HG02885 (cell line): ENCODE measurements at regions not wholly inside any gene's neighbourhood (a gene's known extent, or its start where the extent isn't known, plus 50 kb on each side); places are given as distances from the start of the nearest gene placed in this dataset.

Experiments
- ATAC-seq: cut with Tn5 transposase; IDR thresholded peaks from one replicate; pipeline ENCODE4 v1.9.1; 2021; ENCODE audit warnings: mild to moderate bottlenecking; ENCODE audit not compliant: unreplicated experiment, poor library complexity

- no peak for ATAC-seq
These were observed 399.8 kb upstream of the EPHA7 start for GRCh38 chr6:93819189-93819588.

GRCh38 chr6:93817937-93818336 lies 398.6 kb upstream of the EPHA7 start:
- no peak for ATAC-seq

GRCh38 chr6:93806409-93807270 lies 387.3 kb upstream of the EPHA7 start:
- no peak for ATAC-seq

- no peak for ATAC-seq
These were observed 381.9 kb upstream of the EPHA7 start for GRCh38 chr6:93801101-93801847.

- ATAC-seq = no peak
These were observed 379.9 kb upstream of the EPHA7 start for GRCh38 chr6:93799226-93799625.

- ATAC-seq = no peak
These were observed 374.8 kb upstream of the EPHA7 start for GRCh38 chr6:93794166-93794565.

- ATAC-seq = no peak
These were observed 373.4 kb upstream of the EPHA7 start for GRCh38 chr6:93792746-93793145.

GRCh38 chr6:93790981-93791380 lies 371.6 kb upstream of the EPHA7 start:
- no peak for ATAC-seq

GRCh38 chr6:93789532-93789931 lies 370.2 kb upstream of the EPHA7 start:
- ATAC-seq = no peak

- no peak for ATAC-seq
These were observed 368.5 kb upstream of the EPHA7 start for GRCh38 chr6:93787841-93788240.

- no peak for ATAC-seq
These were observed 367.3 kb upstream of the EPHA7 start for GRCh38 chr6:93786474-93787330.

- no peak for ATAC-seq
These were observed 366.3 kb upstream of the EPHA7 start for GRCh38 chr6:93785694-93786030.

- ATAC-seq = no peak
These were observed 365.7 kb upstream of the EPHA7 start for GRCh38 chr6:93784794-93785693.

GRCh38 chr6:93779086-93779841 lies 359.9 kb upstream of the EPHA7 start:
- ATAC-seq = no peak

- ATAC-seq = no peak
These were observed 339.8 kb upstream of the EPHA7 start for GRCh38 chr6:93759190-93759589.

GRCh38 chr6:93751969-93752368 lies 332.6 kb upstream of the EPHA7 start:
- no peak for ATAC-seq

GRCh38 chr6:93749930-93750329 lies 330.6 kb upstream of the EPHA7 start:
- no peak for ATAC-seq

GRCh38 chr6:93749191-93749590 lies 329.8 kb upstream of the EPHA7 start:
- ATAC-seq = no peak

- ATAC-seq = no peak
These were observed 327.5 kb upstream of the EPHA7 start for GRCh38 chr6:93746892-93747291.
